ENCODE measurements at regions not wholly inside any gene's neighbourhood (a gene's known extent, or its start where the extent isn't known, plus 50 kb on each side); places are given as distances from the start of the nearest gene placed in this dataset.
"Not testable (repeated sequence)": the region's sequence is repeated elsewhere in the genome, so short reads cannot be mapped to it uniquely, and the experiment has no call there.

DNA sequence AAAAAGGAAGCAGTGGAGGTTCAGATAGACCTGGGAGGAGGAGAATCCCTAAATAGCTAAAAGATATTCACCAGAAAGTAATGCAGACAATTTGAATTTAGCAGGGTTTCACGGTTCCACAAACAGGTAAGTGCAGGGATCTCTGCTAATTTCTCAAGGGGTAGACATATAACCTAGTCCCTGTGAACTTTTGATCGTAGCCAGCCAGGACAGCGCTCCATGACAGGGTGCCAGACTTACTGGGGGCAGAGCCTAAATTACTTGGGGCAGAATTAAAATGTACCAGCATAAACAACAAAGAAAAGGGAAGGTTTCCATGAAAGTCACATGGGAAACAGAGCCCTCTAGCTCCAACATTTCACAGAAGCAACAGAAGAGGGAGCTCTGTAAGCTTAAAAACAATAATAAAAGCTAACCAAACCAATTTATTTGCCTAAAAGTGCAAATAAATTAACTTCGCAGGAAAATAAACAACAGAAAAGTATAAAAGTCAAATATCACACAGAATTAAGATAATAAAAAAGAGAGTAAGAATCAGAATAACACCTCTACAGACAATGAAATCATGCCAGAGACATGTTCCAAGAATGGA is 198.3 kb downstream of the DUSP10 start:
- no peak for TF ChIP-seq POLR2A (IDR thresholded peaks at IDR 0.05)
- TF ChIP-seq, protein P1, sequence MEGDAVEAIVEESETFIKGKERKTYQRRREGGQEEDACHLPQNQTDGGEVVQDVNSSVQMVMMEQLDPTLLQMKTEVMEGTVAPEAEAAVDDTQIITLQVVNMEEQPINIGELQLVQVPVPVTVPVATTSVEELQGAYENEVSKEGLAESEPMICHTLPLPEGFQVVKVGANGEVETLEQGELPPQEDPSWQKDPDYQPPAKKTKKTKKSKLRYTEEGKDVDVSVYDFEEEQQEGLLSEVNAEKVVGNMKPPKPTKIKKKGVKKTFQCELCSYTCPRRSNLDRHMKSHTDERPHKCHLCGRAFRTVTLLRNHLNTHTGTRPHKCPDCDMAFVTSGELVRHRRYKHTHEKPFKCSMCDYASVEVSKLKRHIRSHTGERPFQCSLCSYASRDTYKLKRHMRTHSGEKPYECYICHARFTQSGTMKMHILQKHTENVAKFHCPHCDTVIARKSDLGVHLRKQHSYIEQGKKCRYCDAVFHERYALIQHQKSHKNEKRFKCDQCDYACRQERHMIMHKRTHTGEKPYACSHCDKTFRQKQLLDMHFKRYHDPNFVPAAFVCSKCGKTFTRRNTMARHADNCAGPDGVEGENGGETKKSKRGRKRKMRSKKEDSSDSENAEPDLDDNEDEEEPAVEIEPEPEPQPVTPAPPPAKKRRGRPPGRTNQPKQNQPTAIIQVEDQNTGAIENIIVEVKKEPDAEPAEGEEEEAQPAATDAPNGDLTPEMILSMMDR (IDR thresholded peaks at IDR 0.05): peak in 3 of 6 experiments; percentile 31 to 36 (median 32)
- Histone ChIP-seq H3K27ac (no peak overlapping the region), H3K4me3 (no peak overlapping the region), H3K9me3 (no peaks in the 10 kb centered on the region), H3K4me1 (no peaks in the 10 kb centered on the region), H3K27me3 (no peaks in the 10 kb centered on the region), H3K36me3 (no peaks in the 10 kb centered on the region)
- DNase-seq: no peak

DNA sequence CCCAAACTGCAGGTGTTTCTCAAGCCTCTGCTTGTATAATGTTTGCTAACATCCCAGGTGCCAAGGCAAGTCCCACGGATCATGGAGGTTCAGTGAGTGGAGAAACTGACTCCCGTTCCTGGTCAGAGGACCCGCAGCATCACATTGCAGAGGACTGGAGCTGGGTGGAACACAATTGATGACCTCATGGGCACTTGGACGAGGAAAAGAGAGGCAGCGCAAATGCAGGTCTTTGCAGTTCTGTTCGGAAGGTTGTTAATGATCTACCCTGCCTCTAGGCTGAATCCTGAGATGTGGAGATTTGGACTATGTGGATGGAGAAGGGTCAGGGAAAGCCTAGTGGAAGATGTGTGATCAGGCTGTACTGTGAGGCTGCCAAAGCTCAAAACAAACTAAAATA is 192.9 kb downstream of the DUSP10 start:
- Histone ChIP-seq H3K36me3 (no peaks in the 10 kb centered on the region), H3K27ac (no peak overlapping the region), H3K27me3 (no peaks in the 10 kb centered on the region), H3K4me3 (no peak overlapping the region), H3K4me1 (no peaks in the 10 kb centered on the region), H3K9me3 (no peaks in the 10 kb centered on the region)
- TF ChIP-seq, protein P1 (IDR thresholded peaks at IDR 0.05): no peak
- TF ChIP-seq POLR2A (IDR thresholded peaks at IDR 0.05): no peak
- DNase-seq: no peak

DNA sequence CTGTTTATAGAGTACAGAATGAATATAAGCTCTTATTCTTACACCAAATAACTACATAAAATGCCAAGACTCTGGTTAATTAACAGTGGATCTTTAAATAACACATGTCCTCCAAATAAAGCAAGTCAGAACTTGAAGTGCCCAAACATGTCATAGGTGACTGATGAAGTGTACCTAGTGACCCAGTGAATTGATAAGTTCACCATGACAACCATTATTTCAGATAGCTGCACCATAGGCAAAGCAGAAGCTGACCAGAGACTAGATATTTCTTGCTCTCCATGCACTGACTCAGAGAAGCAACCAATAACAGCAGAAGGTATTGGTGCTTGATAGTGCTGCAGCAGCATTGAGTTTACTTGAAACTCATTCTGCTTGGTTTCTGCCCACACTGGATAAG is 192.1 kb downstream of the DUSP10 start:
- TF ChIP-seq POLR2A (IDR thresholded peaks at IDR 0.05): no peak
- TF ChIP-seq, protein P1 (IDR thresholded peaks at IDR 0.05): no peak
- no peaks in the 10 kb centered on the region for H3K4me1 ChIP-seq
- no peak overlapping the region for H3K27ac ChIP-seq
- no peaks in the 10 kb centered on the region for H3K36me3 ChIP-seq
- no peak for DNase-seq
- no peaks in the 10 kb centered on the region for H3K27me3 ChIP-seq
- no peak overlapping the region for H3K4me3 ChIP-seq
- no peaks in the 10 kb centered on the region for H3K9me3 ChIP-seq

DNA sequence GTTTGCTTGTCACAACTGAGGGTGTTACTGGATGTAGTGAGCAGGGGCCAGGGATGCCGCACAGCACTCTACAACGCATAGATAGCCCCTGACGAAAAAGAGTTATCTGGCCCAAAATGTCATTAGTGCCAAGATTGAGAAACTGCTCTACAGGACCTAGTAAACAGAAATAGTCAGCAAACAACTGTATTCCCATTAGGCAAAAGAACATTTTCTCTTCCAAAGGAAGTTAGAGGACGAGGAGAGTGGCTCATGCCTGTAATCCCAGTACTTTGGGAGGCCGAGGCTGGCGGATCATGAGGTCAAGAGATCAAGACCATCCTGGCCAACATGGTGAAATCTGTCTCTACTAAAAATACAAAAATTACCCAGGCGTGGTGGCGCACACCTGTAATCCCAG is 189.1 kb downstream of the DUSP10 start:
- not testable (repeated sequence) for H3K4me1 ChIP-seq, H3K27ac ChIP-seq, H3K4me3 ChIP-seq, DNase-seq, H3K36me3 ChIP-seq, H3K27me3 ChIP-seq, H3K9me3 ChIP-seq

DNA sequence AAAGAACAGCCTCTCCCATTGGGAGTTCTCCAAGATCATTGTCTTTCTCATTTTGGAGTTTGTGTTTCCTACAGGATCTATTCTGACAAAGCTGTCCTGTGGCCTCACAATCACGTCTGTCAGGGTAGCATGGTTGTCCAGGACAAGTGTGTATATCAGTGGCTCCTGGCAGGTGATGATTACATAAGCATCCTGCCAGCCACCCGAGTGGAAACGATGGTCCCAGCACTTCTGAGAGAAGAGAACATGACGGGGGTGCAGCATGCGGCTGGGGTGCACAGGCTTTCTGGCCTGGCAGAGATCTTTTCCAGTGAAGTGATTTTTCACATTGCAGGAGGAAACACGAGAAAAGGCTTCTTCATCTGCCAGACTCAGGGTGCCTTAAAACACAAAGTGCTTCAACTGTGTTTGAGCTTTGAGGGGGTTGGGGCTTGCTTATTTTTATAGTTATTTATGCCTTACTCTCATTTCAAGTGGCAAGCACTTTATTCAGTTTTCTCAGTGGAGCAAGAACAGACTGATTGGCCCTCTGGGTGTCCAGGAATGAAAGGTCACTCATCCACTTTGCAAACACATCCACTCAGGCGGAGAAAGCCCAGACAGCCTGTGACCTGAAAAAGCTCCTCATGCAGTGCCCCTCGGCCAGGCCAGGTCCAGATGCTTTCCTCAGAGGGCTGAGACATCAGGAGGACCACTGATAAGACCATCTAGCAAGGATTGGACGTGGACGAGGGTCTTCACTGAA is 186.0 kb downstream of the DUSP10 start:
- no peak for DNase-seq
- Histone ChIP-seq H3K27me3 (no peaks in the 10 kb centered on the region), H3K36me3 (no peaks in the 10 kb centered on the region), H3K27ac (no peak overlapping the region), H3K4me3 (no peak overlapping the region), H3K4me1 (no peaks in the 10 kb centered on the region), H3K9me3 (no peaks in the 10 kb centered on the region)
- TF ChIP-seq, protein P1 (IDR thresholded peaks at IDR 0.05): no peak

DNA sequence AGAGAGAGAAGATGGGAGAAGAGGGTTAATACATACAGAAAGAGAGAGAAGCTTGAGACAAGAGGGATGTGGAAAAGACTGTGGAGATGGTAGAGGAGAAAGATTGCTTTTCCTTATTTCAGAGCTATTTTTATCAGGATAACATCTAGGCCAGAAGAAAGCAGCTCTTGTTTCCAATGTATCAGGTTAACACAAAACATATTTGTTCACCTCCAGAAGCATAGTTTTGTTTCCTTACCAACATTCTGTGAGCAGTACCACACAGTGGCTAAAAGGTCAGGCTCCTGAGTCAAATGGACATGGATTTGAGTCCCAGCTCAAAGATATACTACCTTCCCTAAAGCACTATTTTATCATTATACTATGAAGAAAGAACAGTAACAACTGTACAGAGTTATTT is 185.5 kb downstream of the DUSP10 start:
- H3K9me3 ChIP-seq: no peaks in the 10 kb centered on the region
- no peaks in the 10 kb centered on the region for H3K36me3 ChIP-seq
- no peaks in the 10 kb centered on the region for H3K27me3 ChIP-seq
- no peaks in the 10 kb centered on the region for H3K4me1 ChIP-seq
- no peak overlapping the region for H3K27ac ChIP-seq
- H3K4me3 ChIP-seq: no peak overlapping the region
- TF ChIP-seq, protein P1 (IDR thresholded peaks at IDR 0.05): no peak
- no peak for TF ChIP-seq POLR2A (IDR thresholded peaks at IDR 0.05)
- DNase-seq: no peak

Data from Peyer's patch (tissue), 4 donors.